HG03064 (cell line): ENCODE measurements at regions not wholly inside any gene's neighbourhood (a gene's known extent, or its start where the extent isn't known, plus 50 kb on each side); places are given as distances from the start of the nearest gene placed in this dataset.
"Not testable (repeated sequence)": the region's sequence is repeated elsewhere in the genome, so short reads cannot be mapped to it uniquely, and the experiment has no call there.

Experiments
- ATAC-seq: cut with Tn5 transposase; IDR thresholded peaks from one replicate; pipeline ENCODE4 v1.9.1; 2021; ENCODE audit warnings: low read depth; ENCODE audit not compliant: unreplicated experiment

GRCh38 chr10:2401459-2401858 lies 664.1 kb upstream of the ADARB2 start:
- no peak for ATAC-seq

GRCh38 chr10:2399482-2399881 lies 662.2 kb upstream of the ADARB2 start:
- no peak for ATAC-seq

GRCh38 chr10:2392145-2392812 lies 655.0 kb upstream of the ADARB2 start:
- ATAC-seq: no peak

- ATAC-seq: no peak
These were observed 650.3 kb upstream of the ADARB2 start for GRCh38 chr10:2387672-2388071.

- no peak for ATAC-seq
These were observed 649.9 kb upstream of the ADARB2 start for GRCh38 chr10:2387261-2387660.

- ATAC-seq: no peak
These were observed 642.9 kb upstream of the ADARB2 start for GRCh38 chr10:2380218-2380617.

- ATAC-seq: no peak
These were observed 629.8 kb upstream of the ADARB2 start for GRCh38 chr10:2367083-2367482.

- no peak for ATAC-seq
These were observed 629.1 kb upstream of the ADARB2 start for GRCh38 chr10:2366264-2366931.

GRCh38 chr10:2362331-2362730 lies 625.0 kb upstream of the ADARB2 start:
- ATAC-seq: no peak

- no peak for ATAC-seq
These were observed 621.3 kb upstream of the ADARB2 start for GRCh38 chr10:2358586-2358985.

- ATAC-seq: no peak
These were observed 619.3 kb upstream of the ADARB2 start for GRCh38 chr10:2356670-2357069.

- no peak for ATAC-seq
These were observed 614.2 kb upstream of the ADARB2 start for GRCh38 chr10:2351566-2351965.

GRCh38 chr10:2342206-2342605 lies 604.9 kb upstream of the ADARB2 start:
- no peak for ATAC-seq

GRCh38 chr10:2340831-2341647 lies 603.7 kb upstream of the ADARB2 start:
- ATAC-seq: no peak

- ATAC-seq: no peak
These were observed 598.3 kb upstream of the ADARB2 start for GRCh38 chr10:2335626-2336025.

GRCh38 chr10:2334575-2334974 lies 597.2 kb upstream of the ADARB2 start:
- ATAC-seq: no peak

- no peak for ATAC-seq
These were observed 591.8 kb upstream of the ADARB2 start for GRCh38 chr10:2329082-2329481.

GRCh38 chr10:2326411-2326810 lies 589.1 kb upstream of the ADARB2 start:
- no peak for ATAC-seq

- not testable (repeated sequence) for ATAC-seq
These were observed 577.7 kb upstream of the ADARB2 start for GRCh38 chr10:2315045-2315485.

GRCh38 chr10:2306081-2306480 lies 568.8 kb upstream of the ADARB2 start:
- ATAC-seq: no peak

- no peak for ATAC-seq
These were observed 565.8 kb upstream of the ADARB2 start for GRCh38 chr10:2303169-2303568.
